ENCODE measurements at regions not wholly inside any gene's neighbourhood (a gene's known extent, or its start where the extent isn't known, plus 50 kb on each side); places are given as distances from the start of the nearest gene placed in this dataset.

- peaks cover 40% of the 10 kb centered on the region for H3K4me1 Mint-ChIP-seq (ENCODE audit: low read depth)
- H3K9me3 Mint-ChIP-seq: no peaks in the 10 kb centered on the region
- intact Hi-C loops (cut with micrococcal nuclease): no loop called here
- H3K36me3 Mint-ChIP-seq (ENCODE audit: low read depth): no peaks in the 10 kb centered on the region
- no peak overlapping the region for H3K27ac Mint-ChIP-seq
- H3K4me3 Mint-ChIP-seq: no peak overlapping the region
- peaks cover 15% of the 10 kb centered on the region for H3K27me3 Mint-ChIP-seq
Measured at GRCh38 chr2:42901076-42901640, 108.8 kb upstream of the HAAO start.

GRCh38 chr2:42900289-42900891, 108.0 kb upstream of the HAAO start:
- H3K27me3 Mint-ChIP-seq: peaks cover 8% of the 10 kb centered on the region
- peaks cover 32% of the 10 kb centered on the region for H3K4me1 Mint-ChIP-seq (ENCODE audit: low read depth)
- no peak overlapping the region for H3K4me3 Mint-ChIP-seq
- H3K9me3 Mint-ChIP-seq: no peaks in the 10 kb centered on the region
- no peaks in the 10 kb centered on the region for H3K36me3 Mint-ChIP-seq (ENCODE audit: low read depth)
- intact Hi-C loops (cut with micrococcal nuclease): no loop called here
- H3K27ac Mint-ChIP-seq: no peak overlapping the region

GRCh38 chr2:42897358-42897757, 105.0 kb upstream of the HAAO start:
- Mint-ChIP-seq H3K36me3 (ENCODE audit: low read depth) (no peaks in the 10 kb centered on the region), H3K27me3 (peaks cover 2% of the 10 kb centered on the region), H3K9me3 (no peaks in the 10 kb centered on the region), H3K4me3 (no peak overlapping the region), H3K4me1 (ENCODE audit: low read depth) (peaks cover 29% of the 10 kb centered on the region), H3K27ac (no peak overlapping the region)
- intact Hi-C loops (cut with micrococcal nuclease): no loop called here

- Mint-ChIP-seq H3K4me3 (no peak overlapping the region), H3K36me3 (ENCODE audit: low read depth) (no peaks in the 10 kb centered on the region)
- intact Hi-C loops (cut with micrococcal nuclease): no loop called here
Measured at GRCh38 chr2:42895791-42896135, 103.4 kb upstream of the HAAO start.

GRCh38 chr2:42895134-42895790, 102.9 kb upstream of the HAAO start:
- H3K4me1 Mint-ChIP-seq (ENCODE audit: low read depth): peaks cover 14% of the 10 kb centered on the region
- H3K9me3 Mint-ChIP-seq: no peaks in the 10 kb centered on the region
- intact Hi-C loops (cut with micrococcal nuclease): no loop called here
- no peaks in the 10 kb centered on the region for H3K27me3 Mint-ChIP-seq
- H3K36me3 Mint-ChIP-seq (ENCODE audit: low read depth): no peaks in the 10 kb centered on the region
- H3K4me3 Mint-ChIP-seq: no peak overlapping the region
- no peak overlapping the region for H3K27ac Mint-ChIP-seq

More at GRCh38 chr2:42895791-42896135, 103.4 kb upstream of the HAAO start:
- Mint-ChIP-seq H3K27ac (no peak overlapping the region), H3K9me3 (no peaks in the 10 kb centered on the region), H3K27me3 (no peaks in the 10 kb centered on the region), H3K4me1 (ENCODE audit: low read depth) (peaks cover 19% of the 10 kb centered on the region)

GRCh38 chr2:42893047-42893758, 100.8 kb upstream of the HAAO start:
- peaks cover 6% of the 10 kb centered on the region for H3K4me1 Mint-ChIP-seq (ENCODE audit: low read depth)
- H3K9me3 Mint-ChIP-seq: peaks cover 9% of the 10 kb centered on the region
- no peaks in the 10 kb centered on the region for H3K27me3 Mint-ChIP-seq
- H3K4me3 Mint-ChIP-seq: no peak overlapping the region
- intact Hi-C loops (cut with micrococcal nuclease): no loop called here
- no peaks in the 10 kb centered on the region for H3K36me3 Mint-ChIP-seq (ENCODE audit: low read depth)
- H3K27ac Mint-ChIP-seq: no peak overlapping the region

GRCh38 chr2:42890791-42891355, 98.5 kb upstream of the HAAO start:
- Mint-ChIP-seq H3K4me1 (ENCODE audit: low read depth) (no peaks in the 10 kb centered on the region), H3K27me3 (no peaks in the 10 kb centered on the region), H3K36me3 (ENCODE audit: low read depth) (no peaks in the 10 kb centered on the region), H3K9me3 (peaks cover 9% of the 10 kb centered on the region), H3K4me3 (no peak overlapping the region), H3K27ac (no peak overlapping the region)
- intact Hi-C loops (cut with micrococcal nuclease): no loop called here

GRCh38 chr2:42888321-42889245, 96.2 kb upstream of the HAAO start:
- H3K4me1 Mint-ChIP-seq (ENCODE audit: low read depth): no peaks in the 10 kb centered on the region
- H3K27me3 Mint-ChIP-seq: no peaks in the 10 kb centered on the region
- H3K27ac Mint-ChIP-seq: no peak overlapping the region
- H3K9me3 Mint-ChIP-seq: peaks cover 9% of the 10 kb centered on the region
- H3K36me3 Mint-ChIP-seq (ENCODE audit: low read depth): no peaks in the 10 kb centered on the region
- no peak overlapping the region for H3K4me3 Mint-ChIP-seq
- intact Hi-C loops (cut with micrococcal nuclease): no loop called here

GRCh38 chr2:42886921-42887320, 94.5 kb upstream of the HAAO start:
- intact Hi-C loops (cut with micrococcal nuclease): no loop called here
- Mint-ChIP-seq H3K27me3 (no peaks in the 10 kb centered on the region), H3K36me3 (ENCODE audit: low read depth) (no peaks in the 10 kb centered on the region), H3K27ac (no peak overlapping the region), H3K4me1 (ENCODE audit: low read depth) (peaks cover 15% of the 10 kb centered on the region), H3K4me3 (no peak overlapping the region), H3K9me3 (peaks cover 9% of the 10 kb centered on the region)

GRCh38 chr2:42882756-42883155, 90.4 kb upstream of the HAAO start:
- H3K9me3 Mint-ChIP-seq: no peaks in the 10 kb centered on the region
- H3K27ac Mint-ChIP-seq: peak overlapping the region; percentile 40
- intact Hi-C loops (cut with micrococcal nuclease): no loop called here
- H3K4me1 Mint-ChIP-seq (ENCODE audit: low read depth): peaks cover 55% of the 10 kb centered on the region
- H3K4me3 Mint-ChIP-seq: no peak overlapping the region
- no peaks in the 10 kb centered on the region for H3K27me3 Mint-ChIP-seq
- H3K36me3 Mint-ChIP-seq (ENCODE audit: low read depth): no peaks in the 10 kb centered on the region

GRCh38 chr2:42881732-42882131, 89.3 kb upstream of the HAAO start:
- Mint-ChIP-seq H3K27me3 (no peaks in the 10 kb centered on the region), H3K27ac (peak overlapping the region; percentile 40), H3K9me3 (no peaks in the 10 kb centered on the region), H3K4me3 (no peak overlapping the region), H3K36me3 (ENCODE audit: low read depth) (no peaks in the 10 kb centered on the region), H3K4me1 (ENCODE audit: low read depth) (peaks cover 56% of the 10 kb centered on the region)
- intact Hi-C loops (cut with micrococcal nuclease): no loop called here

- H3K4me1 Mint-ChIP-seq (ENCODE audit: low read depth): peaks cover 63% of the 10 kb centered on the region
- intact Hi-C loops (cut with micrococcal nuclease): no loop called here
- no peaks in the 10 kb centered on the region for H3K36me3 Mint-ChIP-seq (ENCODE audit: low read depth)
- peak overlapping the region; percentile 40 for H3K27ac Mint-ChIP-seq
- H3K9me3 Mint-ChIP-seq: no peaks in the 10 kb centered on the region
- H3K27me3 Mint-ChIP-seq: no peaks in the 10 kb centered on the region
- no peak overlapping the region for H3K4me3 Mint-ChIP-seq
Measured at GRCh38 chr2:42880738-42881690, 88.6 kb upstream of the HAAO start.
